HG03378 (cell line): ENCODE measurements at regions not wholly inside any gene's neighbourhood (a gene's known extent, or its start where the extent isn't known, plus 50 kb on each side); places are given as distances from the start of the nearest gene placed in this dataset.

Experiments
- ATAC-seq: cut with Tn5 transposase; IDR thresholded peaks from one replicate; pipeline ENCODE4 v1.9.1; 2021; ENCODE audit warnings: mild to moderate bottlenecking, moderate library complexity; ENCODE audit not compliant: unreplicated experiment

DNA sequence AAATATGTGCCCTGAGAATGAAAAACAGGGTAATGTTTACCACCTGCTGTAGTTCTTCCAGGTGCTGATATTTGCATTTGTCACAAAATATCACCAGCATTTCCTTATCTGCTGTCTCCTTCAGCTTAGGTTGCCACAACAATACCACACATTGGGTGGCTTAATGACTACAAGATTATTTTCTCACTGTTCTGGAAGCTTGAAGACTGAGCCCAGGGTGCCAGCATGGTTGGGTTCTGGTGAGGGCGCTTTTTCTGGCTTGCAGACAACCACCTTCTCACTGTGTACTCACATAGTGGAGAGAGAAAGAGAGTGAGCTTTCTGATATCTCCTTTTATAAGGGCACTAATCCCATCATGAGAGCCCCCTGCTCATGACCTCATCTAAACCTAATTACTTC is 407.5 kb upstream of the RGPD4 start:
- ATAC-seq: no peak

DNA sequence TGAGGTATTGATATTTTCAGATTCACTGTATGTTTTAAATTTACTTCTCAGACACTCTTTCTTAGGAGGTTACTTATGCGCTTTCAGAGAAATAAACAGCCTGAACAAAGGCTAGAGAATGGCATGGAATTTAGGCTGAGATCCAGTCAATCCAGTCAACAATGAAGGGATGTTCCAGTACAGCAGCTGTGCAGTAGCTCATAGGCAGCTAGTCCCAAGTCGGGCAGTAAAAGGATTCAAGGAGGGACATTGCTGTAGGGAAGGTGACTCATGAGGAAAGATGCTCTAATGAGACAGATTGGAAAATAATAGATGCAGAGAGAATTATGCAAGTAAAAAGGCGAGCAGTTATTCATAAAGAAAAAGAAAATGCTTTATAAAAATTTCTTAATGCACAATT is 397.9 kb upstream of the RGPD4 start:
- no peak for ATAC-seq

DNA sequence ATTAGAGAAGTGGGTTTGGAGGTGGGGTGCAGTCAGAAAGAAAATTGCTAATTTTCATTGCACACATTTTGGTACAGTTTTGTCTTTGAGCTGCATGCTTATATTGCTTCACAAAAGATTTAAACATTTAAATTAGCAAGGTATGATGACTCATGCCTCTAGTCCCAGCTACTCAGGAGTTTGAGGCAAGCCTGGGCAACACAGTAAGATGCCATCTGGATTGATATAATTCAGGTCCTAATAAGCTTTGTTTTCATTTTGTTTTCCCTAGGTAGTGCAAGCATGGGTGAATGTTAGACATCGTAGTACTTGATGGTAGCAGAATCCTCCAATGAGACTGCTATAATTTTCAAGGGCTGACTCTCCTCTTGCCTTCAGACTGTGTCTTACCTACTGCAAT is 396.7 kb upstream of the RGPD4 start:
- ATAC-seq: no peak

DNA sequence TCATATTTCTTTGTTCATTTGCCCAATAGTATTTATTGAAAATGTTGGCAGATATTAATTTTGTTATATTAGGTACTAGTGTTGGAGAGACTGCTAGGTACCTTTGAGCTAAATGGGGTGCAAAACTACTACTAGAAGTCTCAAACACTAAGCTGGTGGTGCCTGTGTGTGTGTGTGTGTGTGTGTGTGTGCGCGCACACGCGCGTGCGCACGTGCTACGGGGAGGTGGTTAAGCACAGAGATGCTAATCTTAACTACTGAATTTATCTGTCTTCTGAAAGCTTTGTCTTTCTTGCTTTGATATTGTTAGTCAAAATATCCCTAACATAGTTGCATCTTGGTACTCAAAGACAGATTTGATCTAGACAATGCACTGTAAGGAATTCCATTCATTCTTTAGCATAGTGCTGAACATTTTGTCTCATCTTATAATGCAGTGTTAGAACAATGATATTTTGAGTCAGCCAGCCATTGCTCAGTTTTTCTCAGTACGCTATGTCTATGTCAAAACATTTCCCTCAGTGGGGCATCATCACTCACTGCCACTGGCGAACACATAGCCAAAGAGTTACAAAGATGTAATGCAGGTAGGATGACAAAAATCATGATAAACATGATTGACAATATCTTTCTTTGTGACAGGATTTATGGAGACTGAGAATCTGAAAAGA is 396.0 kb upstream of the RGPD4 start:
- no peak for ATAC-seq

DNA sequence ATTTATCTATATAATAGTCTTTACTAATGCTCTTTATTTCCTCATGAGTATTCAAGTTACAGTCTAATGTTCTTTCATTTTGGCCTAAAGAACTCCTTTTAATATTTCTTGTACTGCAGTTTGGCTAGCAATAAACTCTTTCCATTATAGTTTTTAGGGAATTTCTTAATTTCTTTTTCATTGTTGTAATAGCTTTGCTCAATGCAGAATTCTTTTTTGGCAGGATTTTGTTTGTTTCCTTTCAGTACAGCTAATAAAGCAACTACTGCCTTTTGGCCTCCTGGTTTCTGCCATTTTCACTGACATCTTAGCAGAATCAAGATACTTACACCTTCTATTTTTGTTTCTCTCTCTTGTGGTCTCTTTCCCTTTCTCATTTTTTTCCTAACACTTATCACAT is 390.4 kb upstream of the RGPD4 start:
- no peak for ATAC-seq

DNA sequence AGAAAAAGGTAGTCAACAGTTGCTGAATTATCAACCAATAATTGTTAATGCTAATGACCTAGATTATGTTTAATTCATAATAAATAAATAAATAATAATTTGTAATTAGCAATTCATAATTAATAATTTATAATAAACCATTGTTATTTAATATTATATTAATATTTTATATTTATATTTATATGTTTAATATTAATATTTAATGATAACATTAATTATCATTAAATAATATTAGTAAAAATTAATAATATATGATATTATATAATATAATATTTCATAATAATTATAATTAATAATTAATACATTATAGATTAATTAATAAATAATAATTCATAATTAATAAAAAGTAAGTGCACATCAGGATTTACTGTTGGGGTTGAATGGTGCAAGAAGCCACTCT is 389.4 kb upstream of the RGPD4 start:
- ATAC-seq: no peak

DNA sequence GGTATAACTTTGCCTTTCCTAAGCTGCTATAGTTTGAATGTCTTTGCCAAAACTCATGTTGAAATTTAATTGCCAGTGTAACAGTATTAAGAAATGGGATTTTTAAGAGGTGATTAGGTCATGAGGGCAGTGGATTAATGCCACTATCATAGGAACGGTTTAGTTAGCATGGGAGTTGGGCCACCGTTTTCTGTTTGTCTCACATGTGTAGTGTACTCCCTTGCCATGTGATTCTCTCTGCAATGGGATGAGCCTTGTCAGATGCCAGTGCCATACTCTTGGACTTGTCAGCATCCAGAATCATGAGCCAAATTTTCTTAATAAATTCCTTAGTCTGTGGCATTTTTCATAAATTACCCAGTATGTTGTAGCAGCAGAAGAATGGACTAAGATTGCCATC is 388.9 kb upstream of the RGPD4 start:
- no peak for ATAC-seq

DNA sequence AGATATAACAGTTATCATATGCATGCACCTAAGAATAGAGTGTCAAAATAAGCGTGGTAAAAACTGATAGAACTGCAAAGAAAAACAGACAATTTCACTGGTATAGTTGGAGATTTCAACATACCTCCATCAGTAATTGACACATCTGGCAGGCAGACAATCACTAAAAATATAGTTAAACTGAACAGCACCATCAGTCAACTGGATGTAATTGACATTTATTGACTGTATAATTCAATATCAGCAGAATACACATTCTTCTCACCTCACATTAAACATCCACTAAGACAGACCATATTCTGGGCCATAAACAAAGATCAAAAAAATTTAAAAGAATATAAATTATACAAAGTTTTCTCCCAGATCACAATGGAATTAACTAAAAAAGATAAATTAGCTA is 378.5 kb upstream of the RGPD4 start:
- no peak for ATAC-seq

DNA sequence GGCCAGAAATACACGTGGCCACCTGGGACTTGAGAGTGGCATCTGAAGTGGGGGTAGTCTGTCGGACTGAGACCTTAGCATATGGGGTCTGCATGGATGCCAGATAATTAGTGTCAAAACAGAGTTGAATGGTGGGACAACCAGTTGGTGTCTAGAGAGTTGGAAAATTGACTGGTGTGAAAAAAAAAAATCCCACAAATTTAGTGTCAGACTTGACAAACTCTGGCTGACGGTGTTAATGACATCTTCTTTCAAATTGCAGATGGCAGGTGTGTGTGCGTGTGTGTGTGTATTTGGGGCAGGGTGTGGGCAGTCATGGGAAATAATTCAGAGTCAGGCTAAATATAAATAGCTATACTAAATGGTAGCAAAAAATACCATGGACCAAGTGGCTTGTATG is 365.4 kb upstream of the RGPD4 start:
- ATAC-seq: no peak

DNA sequence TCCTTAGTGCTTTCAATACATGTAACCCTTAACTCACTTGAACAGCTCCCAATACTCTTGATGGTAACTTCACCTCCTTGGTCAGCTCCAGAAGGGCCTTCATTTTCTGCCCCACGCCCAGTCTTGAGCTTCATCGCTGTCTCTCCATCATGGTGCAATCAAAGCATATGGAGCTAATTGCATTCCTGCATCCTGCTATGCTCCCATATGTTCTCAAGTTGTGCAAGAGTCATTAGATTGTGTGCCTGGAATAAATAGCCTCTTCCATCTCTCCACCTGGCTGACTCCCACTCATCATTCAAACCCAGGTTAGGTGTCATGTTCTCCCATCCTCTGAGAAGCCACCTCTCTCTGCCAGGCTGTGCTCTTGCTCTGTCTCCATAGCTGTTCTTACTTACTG is 364.5 kb upstream of the RGPD4 start:
- no peak for ATAC-seq

DNA sequence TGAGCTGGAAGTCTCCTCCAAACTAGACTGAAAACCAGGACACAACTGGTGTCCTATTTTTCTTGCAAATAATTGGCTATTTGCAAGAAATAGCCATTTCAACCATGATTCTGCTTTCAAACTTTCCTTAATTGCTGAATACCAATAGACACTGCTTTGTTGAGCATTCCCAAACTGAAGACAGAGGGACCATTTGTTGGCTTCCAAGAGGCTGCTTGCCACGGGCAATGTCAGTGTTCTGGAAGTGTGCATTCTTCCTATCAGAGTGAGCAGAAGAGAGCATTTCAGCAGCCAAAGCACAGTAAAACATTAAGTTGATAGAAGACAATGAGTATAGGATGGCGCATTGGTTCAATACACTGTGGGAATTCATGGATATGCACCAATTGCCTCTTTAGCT is 360.5 kb upstream of the RGPD4 start:
- no peak for ATAC-seq

DNA sequence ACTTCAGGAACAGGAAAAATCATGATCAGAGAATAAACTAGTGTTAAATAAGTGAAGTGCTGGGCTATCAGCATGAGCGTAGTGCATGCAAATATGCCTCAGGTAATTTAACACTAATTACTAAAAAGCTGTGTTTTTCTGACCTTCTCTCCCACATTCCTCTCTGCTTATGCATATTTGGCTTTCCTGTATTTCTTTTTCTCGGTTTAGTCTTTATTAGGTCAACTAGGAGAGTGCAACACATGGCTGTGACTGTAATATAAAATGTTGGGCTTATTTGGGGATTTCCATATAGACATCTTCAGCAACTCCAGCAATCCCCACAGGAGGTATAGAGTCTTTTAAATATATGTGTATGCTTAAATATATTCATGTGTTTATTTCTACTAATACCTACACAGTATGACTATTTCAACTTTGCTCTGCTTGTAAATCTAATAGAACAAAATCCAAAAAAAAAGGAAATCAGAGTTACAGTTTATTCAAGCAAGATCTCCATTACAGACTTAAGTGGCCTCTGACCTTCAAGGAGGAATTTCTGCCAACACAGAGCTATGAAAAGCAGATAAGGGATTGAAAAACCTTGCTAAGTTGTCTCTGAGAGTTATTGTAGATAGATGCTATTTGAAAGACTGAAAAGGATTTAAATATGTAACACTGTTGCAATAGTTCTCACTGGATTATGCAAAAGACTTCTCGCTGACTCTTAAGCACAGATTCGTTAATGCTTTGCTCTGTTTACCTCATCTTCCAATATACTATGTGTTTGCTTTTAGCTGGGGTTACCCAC is 359.5 kb upstream of the RGPD4 start:
- ATAC-seq: no peak

DNA sequence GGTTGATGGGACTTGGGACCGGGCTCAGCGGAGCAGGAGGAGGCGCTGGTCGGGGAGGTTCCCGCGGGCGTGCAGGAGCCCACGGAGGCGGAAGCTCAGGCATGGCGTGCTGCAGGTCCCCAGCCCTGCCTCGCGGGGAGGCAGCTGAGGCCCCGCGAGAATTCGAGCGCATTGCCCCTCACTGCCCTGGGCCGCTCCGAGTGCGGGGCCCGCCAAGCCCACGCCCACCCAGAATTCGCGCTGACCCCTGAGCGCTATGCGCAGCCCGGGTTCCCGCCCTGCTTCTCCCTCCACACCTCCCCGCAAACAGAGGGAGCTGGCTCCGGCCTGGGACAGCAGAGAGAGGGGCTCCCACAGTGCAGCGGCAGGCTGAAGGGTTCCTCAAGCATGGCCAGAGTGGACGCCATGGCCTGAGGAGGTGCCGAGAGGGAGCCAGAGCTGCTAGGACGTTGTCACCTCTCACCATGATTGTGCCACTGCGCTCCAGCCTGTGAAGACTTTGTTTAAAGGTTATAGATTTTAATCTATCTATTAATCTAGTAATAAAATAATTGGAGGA is 357.2 kb upstream of the RGPD4 start:
- no peak for ATAC-seq

DNA sequence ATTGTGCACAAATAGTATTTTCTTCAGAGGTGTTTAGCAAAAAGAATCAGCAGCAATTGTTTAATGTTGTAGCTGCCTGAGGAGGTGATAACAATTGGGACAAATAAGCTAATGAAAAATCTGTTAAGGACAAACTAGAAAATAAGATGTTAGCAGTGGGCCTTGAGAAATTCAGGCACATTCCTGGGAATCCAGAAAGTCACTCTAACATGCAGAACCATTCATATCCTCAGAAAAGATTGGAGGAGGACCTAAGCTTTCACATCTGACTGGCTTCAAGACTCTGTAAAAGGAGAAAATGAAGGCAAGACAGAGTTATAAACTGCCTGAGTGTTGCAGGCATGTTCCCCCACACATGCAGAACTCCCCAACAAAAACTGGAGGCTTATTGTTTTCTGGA is 353.5 kb upstream of the RGPD4 start:
- ATAC-seq: no peak

DNA sequence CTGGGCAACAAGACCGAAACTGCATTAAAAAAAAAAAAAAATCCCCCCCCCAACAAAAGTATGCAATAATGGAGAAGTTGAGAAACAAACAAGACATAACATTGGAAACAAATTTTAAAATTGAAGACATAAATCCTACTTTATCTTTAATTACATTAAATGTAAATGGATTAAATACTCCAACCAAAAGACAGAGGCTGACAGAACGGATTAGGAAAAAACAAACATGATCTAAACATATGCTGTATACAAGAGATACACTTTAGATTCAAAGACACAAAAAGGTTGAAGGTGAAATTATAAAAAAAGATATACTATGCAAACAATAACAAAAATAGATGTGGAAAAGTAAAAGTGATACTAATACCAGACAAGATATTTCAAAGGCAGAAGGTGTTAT is 350.8 kb upstream of the RGPD4 start:
- ATAC-seq: no peak

DNA sequence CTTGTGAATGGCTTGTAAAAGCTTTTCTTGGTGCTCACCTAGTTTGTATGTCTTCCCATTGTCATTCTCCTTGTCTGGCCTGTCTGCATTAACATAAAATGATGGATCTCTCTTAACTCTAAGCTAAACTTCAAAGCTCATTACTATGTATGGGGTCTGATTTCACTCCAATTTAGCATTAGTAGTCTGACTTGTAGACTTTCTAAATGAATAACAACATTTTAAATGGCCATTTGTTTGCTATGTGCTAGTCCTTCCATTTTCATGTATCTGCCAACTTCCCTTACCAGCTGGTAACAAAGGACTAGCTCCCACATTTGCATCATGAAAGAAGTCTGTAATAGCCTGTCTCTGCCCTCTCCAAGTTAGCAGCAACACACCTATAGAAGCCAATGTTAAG is 324.2 kb upstream of the RGPD4 start:
- no peak for ATAC-seq

DNA sequence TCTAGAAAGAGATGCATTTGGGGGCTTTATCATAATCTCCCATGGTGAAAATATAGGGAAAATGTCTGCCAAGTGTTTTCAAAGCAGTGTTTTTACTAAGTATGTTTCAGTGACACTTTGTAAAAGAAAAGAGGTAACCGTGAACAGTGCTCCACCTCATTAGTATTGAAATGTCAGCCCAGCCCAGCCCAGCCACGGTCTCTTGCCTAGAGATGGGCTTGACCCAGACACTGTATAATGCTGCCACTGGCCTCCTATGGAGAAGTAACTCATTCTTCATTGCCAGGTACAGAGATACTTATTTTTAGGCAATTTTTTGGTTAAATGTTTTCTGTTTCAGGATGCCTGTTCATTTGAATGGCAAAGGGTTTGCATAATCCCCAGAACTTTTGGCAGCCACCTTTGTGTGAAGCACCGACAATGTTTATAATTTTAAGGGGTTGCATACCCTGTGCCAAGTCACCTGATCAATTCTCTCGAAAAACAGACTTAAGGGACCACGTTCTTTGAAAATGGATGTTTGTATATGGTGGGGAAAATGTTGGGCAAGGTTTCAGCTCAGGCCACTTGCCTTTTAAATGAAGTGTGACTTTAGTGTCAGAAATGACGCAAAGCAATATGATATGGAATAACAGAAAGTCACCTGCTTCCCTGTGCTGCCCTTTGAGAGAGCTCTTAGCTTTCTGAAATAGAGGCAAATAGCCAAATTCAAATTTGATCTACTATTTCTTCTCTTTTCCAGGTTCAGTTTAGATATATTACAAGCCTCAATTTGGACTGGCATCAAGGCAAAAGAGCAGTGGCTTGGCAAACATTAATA is 314.5 kb upstream of the RGPD4 start:
- no peak for ATAC-seq

DNA sequence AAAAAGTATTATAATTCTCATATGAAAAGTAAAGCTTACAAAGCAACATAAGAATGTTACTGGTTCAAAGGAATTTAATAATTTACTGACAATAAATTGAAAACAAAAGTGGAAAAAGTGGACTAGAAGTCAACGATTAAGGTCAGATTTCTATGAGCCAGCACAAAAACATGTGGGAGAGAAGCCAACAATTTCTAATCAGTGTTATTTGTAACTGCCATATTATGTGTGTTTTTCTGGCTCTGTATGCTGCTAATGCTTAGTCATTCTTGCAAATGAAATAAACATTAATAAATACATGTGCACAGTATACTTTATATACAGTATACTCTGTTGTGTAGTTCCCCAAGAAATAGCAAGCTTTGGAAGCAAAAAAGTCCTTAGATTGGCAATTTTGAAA is 301.3 kb upstream of the RGPD4 start:
- ATAC-seq: no peak

DNA sequence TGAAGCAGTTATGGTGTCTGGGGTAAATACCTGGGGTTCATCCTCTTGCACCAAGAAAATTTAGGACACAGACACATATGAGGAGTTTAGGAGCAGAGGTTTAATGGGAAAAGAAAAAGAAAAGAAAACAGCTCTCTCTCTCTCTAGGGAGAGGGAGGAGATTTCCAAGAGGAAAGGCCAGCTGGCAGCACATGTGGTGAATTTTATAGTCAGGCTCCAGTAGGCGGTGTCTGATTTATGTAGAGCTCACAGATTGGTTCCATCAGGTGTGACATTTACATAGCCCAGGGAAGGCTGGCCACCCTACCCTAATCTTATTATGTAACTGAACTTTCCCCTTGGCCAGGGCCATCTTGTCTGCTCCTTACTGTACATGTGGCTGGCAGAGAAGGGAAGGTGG is 297.5 kb upstream of the RGPD4 start:
- ATAC-seq: no peak

DNA sequence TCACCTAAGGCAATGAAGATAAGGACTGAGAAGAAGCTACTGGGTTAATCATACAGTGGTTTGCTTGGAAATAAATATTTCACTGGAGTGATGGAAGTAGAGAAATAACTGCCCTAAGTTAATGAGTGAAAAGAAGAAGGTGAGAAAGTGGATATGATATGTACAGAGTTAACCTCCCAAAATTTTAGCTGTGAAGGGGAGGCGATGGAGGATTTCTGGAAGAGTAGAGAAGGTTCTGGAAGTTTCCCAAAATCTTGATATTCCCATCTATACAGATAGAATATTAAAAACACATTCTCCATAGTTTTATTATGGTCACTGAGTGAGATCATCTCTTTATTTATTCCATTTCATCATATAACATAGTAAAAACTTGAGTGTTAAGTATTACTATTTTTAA is 296.6 kb upstream of the RGPD4 start:
- no peak for ATAC-seq

DNA sequence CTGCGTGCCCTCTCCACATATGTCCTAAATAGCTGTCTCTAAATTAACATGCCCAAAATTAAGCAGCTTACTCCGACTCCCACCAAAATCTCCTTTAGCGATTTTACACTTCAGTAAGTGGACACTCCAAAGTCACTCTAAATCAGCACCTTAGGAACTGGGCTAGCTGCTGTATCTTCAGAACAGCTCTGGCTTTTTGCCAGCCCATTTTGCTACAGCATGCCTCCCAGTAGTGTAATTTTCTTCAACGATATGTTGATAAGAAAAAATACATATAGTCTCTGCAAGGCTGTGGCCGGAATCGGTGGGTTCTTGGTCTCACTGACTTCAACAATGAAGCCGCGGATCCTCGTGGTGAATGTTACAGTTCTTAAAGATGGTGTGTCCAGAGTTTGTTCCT is 291.8 kb upstream of the RGPD4 start:
- ATAC-seq: no peak
